Urothelium cell line (cell line): ENCODE measurements at regions not wholly inside any gene's neighbourhood (a gene's known extent, or its start where the extent isn't known, plus 50 kb on each side); places are given as distances from the start of the nearest gene placed in this dataset.
"Not testable (repeated sequence)": the region's sequence is repeated elsewhere in the genome, so short reads cannot be mapped to it uniquely, and the experiment has no call there.

Experiments used
- DNase-seq: peaks from one replicate; pipeline ENCODE4 v3.0.0; 2011; ENCODE audit warnings: low spot score, mixed read lengths
- FAIRE-seq: peaks from 2 replicates; lab custom pipeline; 2011; peaks lifted over from hg19 to GRCh38; lab: Jason Lieb, UNC

DNA sequence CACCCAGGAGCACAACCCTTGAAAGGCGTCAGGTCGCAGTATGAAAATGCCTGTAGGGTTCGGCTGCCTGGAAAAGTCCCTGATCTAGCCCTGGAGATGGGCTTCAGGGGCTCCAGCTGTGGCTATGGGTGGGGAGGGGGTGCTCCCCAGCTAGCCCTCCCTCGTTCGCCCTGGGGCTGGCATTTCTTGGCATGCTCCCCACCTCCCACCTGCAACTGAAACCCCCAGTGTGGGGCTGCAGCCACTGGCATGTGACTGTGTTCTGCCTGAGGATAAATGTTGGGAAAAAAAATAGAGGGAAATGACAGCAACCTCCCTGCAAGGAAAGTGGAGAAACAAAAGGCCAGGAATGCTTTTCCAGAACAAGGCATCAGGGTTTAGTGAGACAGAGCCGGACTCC lies 109.2 kb downstream of the COPS8 start:
- FAIRE-seq (no peak), DNase-seq (no peak)

DNA sequence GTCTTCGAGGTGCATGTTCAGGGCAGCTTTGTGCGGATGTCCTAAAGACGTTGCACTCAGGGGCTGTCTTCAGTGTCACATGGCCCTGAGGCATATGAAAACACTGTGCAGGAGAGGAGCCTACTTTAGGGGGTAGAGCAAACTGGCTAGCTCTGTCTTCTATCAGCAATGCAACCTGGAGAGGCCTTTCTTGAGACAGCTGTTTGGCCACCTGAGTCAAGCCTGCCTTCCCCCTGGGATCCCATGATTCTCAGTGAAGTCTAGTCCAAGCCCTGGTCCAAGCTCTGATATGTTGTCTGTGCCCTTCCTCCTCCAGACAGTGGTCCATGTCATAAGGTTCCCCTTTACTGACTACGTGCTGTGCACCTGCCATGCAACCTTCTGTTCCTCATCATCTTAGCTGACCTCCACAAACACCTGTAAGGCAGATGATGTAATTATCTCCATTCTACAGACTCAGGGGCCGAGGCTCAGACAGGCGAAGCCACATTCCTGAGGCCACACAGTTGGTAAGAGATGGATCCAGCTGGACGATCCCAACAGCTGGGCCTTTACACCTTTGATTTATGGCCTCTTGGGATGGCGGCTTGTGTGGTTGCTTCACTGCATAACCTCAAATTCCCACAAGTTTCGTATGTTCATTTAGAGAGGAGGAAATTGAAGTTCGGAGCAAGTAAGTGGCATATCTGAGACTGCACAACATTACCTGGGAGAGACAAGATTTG lies 109.9 kb downstream of the COPS8 start:
- peak; percentile 48 for DNase-seq
- FAIRE-seq = peak; percentile 13

DNA sequence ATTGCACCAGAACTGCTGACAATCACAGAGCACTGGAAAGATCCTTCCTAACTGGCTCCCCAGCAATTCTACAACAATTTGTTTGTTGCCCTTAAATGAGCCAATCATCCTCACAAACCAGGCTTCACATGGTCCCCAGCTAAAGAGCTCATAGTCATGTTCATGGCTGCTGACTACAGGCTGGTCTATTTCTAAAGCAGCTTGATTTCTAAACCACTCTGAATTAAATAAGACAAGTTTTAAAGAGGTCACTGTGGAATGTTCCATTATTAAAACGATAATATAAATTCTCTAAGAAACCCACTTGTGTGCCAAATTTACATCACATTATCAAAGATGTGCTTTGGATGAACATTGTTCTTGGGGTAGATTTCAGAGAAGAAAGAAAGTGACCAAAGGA lies 110.7 kb downstream of the COPS8 start:
- DNase-seq (no peak), FAIRE-seq (no peak)

DNA sequence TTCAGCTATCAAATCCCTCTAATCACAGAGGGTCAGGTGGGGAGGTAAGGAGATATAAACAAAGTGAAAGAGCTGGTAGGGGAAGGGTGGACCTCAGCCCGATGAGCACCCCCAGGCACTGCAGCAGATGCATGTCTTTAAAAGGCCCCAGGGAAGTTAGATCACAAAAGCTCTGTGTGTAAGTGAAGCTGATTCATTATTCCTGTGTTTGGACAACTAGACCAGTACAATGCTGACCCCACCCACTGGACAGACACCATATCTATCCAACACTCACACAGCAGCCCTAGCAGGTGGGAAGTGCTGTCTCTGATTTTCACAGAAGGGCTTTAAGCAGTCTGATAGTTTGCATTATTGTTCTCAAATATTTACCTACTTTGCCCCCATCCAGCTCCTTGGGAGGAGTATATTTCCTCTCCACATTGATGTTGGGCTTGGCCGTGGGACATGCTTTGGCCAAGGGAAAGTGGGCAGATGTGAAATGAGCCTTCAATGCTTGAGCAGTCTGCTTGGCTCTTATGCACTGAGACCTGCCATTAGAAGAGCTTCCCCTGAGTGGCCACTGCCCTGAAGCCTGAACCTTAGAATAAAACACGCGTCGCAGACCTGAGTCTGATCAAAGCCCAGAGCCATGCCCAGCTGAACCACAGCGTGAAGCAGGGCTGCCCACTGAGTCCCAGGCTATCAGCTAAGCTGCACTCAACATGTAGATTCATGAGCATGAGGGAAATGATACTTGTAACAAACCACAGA lies 111.4 kb downstream of the COPS8 start:
- peak; percentile 40 for FAIRE-seq
- no peak for DNase-seq

DNA sequence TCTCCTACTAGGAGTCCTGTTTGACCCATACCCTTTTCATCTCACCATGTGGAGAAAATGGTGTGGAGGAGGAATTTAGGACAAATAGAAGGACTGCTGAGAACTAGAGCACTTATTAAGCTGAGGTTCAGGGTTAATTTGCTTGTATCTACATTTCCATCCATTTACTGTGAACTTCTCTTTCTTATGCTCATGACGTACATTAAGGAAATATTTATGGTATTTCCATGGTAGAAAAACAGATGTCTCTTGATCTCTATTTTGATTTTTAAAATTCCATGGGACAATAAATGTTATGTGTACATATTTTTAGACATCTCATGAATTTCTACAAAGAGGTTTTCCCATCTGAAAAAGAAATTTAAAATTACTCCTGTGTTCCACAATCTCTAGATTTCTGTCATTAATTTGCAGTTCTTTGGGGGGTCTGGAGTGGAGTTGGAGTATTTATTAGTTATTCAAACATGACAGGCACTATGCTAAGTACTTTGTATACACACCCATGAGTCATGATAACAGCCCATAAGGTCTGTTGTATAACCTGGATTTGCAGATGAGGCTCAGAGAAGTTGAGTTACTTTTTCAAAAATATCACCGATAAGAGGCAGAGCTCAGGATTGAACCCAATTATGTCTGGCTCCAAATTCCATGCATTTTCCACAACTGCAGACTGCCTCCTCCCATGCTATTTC lies 112.6 kb downstream of the COPS8 start:
- FAIRE-seq = no peak
- no peak for DNase-seq

DNA sequence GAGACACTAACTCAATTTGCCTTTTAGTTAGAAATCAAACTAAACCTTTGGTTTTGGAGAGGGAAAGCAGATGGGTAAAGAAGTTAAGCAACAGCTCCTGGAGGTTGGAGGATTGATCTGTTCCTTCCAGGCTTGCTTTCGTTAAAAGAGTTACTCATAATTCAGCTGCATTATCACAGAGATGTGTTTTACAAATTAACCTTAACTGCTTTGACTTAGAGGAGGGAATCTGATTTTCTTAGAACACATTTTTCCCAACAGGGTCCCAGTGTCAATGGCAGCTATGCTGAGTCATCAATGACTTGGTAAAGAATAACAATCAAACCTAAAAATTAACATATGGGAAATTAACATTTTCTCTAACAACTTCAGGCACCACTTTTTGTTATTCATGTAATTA lies 113.4 kb downstream of the COPS8 start:
- no peak for FAIRE-seq

DNA sequence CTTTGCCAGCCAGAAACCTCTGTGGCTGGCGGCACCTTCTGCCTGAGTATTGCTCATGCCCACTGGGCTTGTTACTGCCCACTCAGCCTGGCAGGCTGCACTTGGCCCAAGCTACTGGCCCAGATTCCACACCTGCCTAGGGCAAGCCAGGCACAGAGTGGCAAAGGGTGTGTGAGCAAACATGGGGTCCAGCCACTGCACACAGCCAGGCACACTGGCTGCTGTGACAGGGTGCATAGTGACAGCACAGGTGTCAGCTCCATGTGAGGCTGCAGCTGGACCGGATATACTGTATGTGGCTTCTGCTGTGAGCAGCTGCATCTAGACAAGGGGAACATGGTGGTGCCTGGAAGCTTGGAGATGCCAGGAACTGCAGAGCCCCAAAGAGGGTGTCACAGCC lies 113.9 kb downstream of the COPS8 start:
- DNase-seq = no peak
- peak; percentile 59 for FAIRE-seq

More for the DNA sequence above, 113.4 kb downstream of the COPS8 start:
- DNase-seq = no peak

DNA sequence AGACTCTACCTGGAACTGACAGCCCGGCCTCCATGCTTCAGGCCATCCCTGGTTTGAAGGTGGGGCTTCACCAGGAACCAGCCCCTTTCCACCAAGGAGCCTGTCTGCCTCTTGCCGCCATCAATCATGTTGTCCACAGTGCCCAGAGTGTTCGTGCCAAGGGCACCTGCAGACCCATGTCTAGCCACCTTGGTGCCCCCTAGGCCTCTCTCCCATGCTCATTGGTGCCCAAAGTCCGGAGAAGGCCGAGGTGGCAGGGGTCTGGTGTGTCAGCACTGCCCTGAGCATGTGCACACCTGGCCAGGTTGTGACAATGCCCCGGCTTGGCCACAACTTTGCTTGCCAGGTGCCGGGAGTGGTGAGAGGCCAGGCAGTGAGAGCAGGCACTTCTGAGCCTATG lies 114.8 kb downstream of the COPS8 start:
- no peak for FAIRE-seq
- no peak for DNase-seq

DNA sequence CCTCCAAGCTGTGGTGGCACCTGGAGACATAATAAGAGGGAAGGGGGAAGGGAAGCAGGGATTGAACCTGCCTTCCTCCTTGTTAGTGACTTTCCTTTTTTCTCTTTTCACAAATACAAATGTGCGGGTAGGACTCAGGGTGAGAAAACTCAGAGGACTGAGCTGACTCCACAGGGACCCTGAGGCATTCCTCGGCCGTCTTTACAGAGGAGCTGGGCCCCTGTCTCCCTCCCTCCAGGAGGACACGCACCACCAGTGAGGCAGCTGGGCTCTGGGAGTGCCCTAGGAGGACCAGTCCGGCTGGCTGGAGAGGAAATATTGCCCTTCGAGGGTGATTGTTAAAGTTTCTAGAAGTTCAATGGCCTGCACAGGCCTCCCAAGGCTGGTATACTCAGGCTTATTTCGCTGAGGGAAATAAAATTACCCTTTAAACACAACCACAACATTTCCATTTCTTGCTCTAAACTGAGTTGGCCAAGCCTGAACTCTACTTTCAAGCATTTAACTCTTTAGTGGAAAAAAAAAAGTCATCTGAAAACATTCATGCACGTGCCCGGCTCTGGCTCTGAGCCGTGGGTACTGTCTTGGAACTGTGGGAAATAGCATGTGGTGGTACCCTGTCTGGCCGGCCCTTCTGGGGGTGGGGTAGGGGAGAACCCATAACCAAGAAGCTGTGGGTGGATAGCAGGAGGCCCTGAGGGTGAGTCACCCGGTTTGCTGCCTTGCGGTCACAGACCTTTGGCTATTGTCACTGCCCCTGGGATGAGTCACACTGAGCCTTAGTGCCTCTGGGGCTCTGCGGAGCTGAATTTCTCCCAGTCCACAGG lies 116.0 kb downstream of the COPS8 start:
- peak; percentile 90 for DNase-seq

DNA sequence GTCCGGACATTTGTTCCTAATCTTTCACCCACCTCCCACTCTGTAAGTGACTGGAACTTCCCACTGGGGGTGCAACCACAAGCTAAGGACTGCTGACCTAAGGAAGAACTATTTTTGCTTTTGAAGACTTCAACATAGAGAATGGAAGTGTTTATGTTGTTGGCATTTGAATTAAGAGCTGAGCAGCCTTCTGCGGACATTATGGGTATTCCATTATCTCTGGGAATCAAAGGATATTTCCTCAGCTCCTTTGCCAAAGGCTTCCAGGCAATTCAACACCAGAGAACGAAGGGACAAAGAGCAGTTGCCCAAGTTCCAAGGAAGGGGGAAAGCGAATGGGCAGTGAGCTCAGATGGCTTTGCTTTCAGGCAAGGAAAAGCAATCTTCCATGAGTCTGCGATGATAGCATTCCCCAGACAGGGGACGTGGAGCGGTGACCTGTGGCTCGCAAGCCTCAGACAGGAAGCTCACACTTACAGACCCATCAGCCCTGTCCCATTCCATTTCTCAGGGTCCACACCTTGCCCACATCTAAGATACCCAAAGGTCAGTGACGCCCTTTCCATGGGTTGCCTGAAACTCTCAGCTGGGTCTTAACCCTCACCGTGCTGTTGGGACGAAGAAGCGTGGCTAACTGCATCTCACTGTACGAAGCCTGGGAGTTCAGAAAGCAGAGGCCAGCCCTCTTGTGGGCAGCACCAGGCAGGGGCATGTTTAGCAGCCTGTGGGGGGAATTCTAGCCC lies 116.8 kb downstream of the COPS8 start:
- FAIRE-seq = no peak
- peak; percentile 32 for DNase-seq

More for the DNA sequence above, 116.0 kb downstream of the COPS8 start:
- FAIRE-seq = no peak

DNA sequence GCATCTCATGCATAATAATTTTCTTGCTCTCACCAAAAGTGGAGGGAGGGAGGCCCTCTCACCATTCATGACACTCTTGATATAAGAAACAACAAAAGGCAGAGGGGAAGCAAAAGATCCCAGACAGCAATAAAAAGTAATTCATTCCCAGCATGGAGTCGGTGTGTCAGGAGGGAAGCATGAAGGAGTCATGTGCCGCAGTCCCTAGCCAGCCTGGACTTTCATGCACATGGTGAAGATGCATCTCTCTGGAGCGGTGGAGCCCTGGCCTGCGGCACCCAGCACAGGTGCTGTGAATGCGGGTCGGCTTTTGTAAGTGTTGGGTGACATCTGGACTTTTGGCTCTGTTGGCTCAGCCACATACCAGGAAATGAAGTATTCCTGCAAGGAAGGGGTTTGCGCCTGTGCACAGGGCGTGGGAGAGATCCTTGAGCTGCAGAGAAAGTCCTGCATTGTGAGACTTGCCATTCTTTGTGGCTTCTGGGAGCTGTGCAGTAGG lies 119.4 kb downstream of the COPS8 start:
- FAIRE-seq (no peak), DNase-seq (no peak)

DNA sequence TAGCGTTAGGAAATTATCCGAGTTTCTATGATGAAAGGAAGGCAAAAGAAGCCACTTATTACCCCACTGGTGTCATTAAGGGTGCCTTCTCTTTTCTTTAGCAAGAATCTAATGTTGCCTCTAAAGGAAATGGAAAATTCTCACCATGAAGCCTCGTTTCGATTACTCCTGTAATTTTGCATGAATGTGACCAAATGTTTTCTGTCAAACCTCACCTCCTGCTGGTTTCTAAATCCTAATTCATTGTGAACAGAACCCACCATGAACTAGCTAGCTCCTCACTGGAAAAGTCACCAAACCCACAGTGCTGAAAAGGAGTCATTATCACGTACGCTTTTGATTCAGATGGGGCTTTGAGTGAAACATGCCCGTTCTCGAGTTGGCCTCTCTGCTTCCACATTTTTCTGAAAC lies 119.9 kb downstream of the COPS8 start:
- no peak for FAIRE-seq
- no peak for DNase-seq

DNA sequence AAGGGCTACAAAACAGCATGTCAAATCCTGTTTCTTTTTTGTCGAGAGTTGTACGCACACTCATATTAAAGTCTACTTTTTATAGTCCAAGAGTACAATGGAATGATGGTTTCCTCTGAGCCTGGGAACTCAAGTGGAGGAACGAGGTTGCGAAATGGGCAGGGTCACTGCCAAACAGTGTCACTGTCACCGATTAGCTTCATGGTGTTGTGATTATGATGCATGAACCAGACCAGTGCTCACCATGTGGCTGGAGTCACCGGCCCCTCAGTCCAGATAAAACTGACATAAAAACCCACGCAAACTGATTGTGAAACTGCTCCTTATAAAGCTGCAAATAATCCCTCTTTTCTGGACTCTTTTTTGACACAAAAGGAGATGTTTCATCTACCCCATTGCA lies 122.0 kb downstream of the COPS8 start:
- no peak for DNase-seq
- no peak for FAIRE-seq

DNA sequence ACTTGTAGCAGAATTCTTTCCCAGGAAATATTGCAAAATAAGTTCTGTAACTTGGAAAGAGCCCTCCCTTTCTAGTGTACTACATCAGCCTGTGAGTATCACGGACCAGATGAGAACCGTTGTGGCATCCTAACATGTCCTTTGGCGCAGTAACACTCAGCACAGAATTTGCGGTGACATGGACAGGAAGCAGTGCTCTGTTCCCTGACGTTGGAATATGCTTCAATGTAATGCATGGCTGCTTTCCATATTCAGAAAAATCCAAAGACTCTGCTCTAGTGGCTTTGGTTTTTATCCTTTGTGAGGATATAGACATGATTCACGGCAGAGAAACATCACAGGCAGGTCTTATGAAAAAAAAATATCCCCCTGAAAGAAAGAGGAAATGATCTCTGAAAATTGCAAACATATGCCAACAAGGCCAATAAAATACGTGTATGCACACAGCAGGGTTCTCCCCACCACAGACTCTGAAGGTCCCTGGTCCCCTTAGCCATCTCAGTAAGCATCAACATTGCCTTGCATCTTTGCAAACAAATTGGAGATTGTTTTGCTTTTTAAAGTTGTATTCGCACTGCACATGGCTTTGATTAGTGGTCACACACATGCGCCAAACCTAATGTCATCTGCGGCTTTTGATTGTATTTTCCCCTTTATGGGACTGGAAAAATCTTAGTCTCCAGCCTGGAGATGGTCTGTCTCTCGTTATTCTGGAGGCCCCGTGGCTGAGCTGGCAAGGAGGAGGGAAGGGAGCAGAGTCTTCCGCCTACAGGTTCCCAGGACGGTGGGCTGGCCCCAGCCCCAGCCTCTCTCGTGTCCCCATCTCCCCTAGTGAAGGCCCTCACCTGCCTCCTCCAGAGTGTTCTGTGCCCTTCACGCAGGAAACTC lies 122.9 kb downstream of the COPS8 start:
- DNase-seq = no peak
- no peak for FAIRE-seq

DNA sequence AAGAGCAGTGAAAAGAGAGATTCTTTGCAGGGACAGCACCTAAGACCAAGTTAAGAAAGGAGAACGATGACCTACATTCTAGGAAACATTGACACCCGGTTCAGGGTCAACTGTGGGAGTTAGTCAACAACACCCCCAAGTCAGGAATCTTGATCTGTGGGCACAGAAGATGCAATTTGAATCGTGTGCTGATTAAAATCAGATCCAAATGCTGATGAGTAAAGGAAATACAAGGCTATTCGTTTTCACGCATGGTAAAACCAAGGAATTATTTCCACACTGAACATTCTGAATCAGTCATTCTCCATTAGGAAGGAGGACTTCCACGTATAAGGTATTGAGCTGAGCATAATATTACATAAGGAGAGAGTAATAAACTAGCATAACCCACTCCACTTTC lies 124.2 kb downstream of the COPS8 start:
- no peak for FAIRE-seq
- DNase-seq = no peak

DNA sequence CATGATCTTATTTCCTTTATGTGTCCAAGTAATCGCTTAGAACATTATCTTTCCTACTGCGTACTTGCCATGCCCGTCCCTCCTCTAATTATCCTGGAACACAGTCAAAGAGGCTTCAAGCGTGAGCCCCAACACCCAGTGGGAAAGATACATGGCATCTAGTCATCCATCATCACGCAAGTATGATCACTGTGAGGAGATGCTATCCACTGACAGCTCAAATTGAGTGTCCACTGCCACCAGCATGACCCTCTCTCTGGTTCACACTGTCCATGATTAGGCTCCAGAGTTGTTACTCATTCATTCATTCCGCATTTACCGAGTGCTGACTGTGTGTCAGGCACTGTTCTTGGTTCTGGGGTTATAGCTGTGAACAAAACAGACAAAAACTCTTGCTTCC lies 124.6 kb downstream of the COPS8 start:
- DNase-seq (no peak), FAIRE-seq (no peak)

DNA sequence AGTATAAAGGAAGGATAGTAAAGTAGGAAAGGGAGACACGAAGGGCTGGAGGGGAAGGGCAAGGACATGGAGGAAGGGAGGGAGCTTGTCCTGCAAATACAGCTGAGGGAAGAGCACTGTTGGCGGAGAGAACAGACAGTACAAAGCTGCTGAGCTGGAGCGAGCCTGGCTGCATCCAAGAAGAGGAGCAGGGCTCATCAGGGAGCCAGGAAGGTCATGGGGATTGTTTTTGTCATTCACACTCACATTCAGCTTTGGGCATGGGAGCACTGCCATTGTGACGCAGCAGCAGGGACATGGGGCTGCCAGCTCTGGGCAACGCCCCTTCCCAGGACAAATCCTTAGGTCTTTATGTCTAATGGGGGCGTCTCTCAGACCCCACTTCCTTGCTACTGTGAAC lies 125.1 kb downstream of the COPS8 start:
- FAIRE-seq (no peak), DNase-seq (no peak)

DNA sequence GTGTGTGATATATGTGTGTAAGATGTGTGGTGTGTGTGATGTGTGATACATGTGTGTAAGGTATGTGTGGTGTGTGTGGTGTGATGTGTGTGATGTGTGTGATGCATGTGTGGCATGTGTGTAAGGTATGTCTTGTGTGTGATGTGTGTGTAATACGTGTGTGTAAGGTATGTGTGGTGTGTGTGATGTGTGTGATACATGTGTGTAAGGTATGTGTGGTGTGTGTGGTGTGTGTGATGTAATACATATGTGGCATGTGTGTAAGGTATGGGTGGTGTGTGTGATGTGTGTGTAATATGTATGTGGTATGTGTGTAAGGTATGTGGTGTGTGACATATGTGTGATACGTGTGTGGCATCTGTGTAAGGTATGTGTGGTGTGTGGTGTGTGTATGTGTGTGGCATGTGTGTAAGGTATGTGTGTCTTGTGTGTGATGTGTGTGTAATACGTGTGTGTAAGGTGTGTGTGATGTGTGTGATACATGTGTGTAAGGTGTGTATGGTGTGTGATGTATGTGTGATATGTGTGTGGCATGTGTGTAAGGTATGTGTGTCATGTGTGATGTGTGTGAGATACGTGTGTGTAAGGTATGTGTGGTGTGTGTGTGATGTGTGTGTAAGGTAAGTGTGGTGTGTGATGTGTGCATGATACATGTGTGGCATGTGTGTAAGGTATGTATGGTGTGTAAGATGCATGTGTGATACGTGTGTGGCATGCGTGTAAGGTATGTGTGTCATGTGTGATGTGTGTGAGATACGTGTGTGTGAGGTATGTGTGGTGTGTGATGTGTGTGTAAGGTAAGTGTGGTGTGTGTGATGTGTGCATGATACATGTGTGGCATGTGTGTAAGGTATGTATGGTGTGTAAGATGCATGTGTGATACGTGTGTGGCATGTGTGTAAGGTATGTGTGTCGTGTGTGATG lies 126.9 kb downstream of the COPS8 start:
- peak; percentile 100 for FAIRE-seq
- DNase-seq = not testable (repeated sequence)
